ENCODE measurements at regions not wholly inside any gene's neighbourhood (a gene's known extent, or its start where the extent isn't known, plus 50 kb on each side); places are given as distances from the start of the nearest gene placed in this dataset.

GRCh38 chr5:101969742-101970141, 326.3 kb downstream of the SLCO4C1 start:
- H3K4me3 ChIP-seq (ENCODE audit: insufficient read depth, low read length, poor library complexity, severe bottlenecking) = no peak overlapping the region
- H3F3A ChIP-seq (ENCODE audit: insufficient read depth) = no peaks in the 10 kb centered on the region
- no peak overlapping the region for H3K9ac ChIP-seq (ENCODE audit: low read length)
- H3K27me3 ChIP-seq (ENCODE audit: low read length) = no peaks in the 10 kb centered on the region
- H3K27ac ChIP-seq (ENCODE audit: low read depth, low read length) = no peak overlapping the region
- H3K9me2 ChIP-seq (replicated peaks; ENCODE audit: insufficient read depth, low read length) = no peaks in the 10 kb centered on the region
- TF ChIP-seq, protein P1, sequence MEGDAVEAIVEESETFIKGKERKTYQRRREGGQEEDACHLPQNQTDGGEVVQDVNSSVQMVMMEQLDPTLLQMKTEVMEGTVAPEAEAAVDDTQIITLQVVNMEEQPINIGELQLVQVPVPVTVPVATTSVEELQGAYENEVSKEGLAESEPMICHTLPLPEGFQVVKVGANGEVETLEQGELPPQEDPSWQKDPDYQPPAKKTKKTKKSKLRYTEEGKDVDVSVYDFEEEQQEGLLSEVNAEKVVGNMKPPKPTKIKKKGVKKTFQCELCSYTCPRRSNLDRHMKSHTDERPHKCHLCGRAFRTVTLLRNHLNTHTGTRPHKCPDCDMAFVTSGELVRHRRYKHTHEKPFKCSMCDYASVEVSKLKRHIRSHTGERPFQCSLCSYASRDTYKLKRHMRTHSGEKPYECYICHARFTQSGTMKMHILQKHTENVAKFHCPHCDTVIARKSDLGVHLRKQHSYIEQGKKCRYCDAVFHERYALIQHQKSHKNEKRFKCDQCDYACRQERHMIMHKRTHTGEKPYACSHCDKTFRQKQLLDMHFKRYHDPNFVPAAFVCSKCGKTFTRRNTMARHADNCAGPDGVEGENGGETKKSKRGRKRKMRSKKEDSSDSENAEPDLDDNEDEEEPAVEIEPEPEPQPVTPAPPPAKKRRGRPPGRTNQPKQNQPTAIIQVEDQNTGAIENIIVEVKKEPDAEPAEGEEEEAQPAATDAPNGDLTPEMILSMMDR (IDR thresholded peaks at IDR 0.05; ENCODE audit: insufficient read depth, low read length, poor library complexity, severe bottlenecking) = no peak
- no peak for TF ChIP-seq EZH2phosphoT487 (conservative IDR thresholded peaks at IDR 0.05; ENCODE audit: low read length)
- H2AFZ ChIP-seq (ENCODE audit: low read depth, low read length, severe bottlenecking) = no peak overlapping the region
- no peaks in the 10 kb centered on the region for H4K20me1 ChIP-seq (ENCODE audit: low read depth, low read length)
- no peak overlapping the region for H3K4me2 ChIP-seq (ENCODE audit: low read depth, low read length, poor library complexity, severe bottlenecking)
- H3K36me3 ChIP-seq (ENCODE audit: low read length) = no peaks in the 10 kb centered on the region
- no peaks in the 10 kb centered on the region for H3K9me3 ChIP-seq (ENCODE audit: insufficient read depth, low read length)
- no peaks in the 10 kb centered on the region for H3K79me2 ChIP-seq (ENCODE audit: insufficient read depth, low read length)

- Histone ChIP-seq H2AFZ (ENCODE audit: low read depth, low read length, severe bottlenecking) (no peak overlapping the region), H3K36me3 (ENCODE audit: low read length) (no peaks in the 10 kb centered on the region), H3K27me3 (ENCODE audit: low read length) (no peaks in the 10 kb centered on the region), H3K9me2 (replicated peaks; ENCODE audit: insufficient read depth, low read length) (no peaks in the 10 kb centered on the region), H3K4me2 (ENCODE audit: low read depth, low read length, poor library complexity, severe bottlenecking) (no peak overlapping the region), H3K79me2 (ENCODE audit: insufficient read depth, low read length) (no peaks in the 10 kb centered on the region), H3K9me3 (ENCODE audit: insufficient read depth, low read length) (no peaks in the 10 kb centered on the region), H4K20me1 (ENCODE audit: low read depth, low read length) (no peaks in the 10 kb centered on the region), H3K9ac (ENCODE audit: low read length) (no peak overlapping the region), H3K4me3 (ENCODE audit: insufficient read depth, low read length, poor library complexity, severe bottlenecking) (no peak overlapping the region), H3F3A (ENCODE audit: insufficient read depth) (no peaks in the 10 kb centered on the region), H3K27ac (ENCODE audit: low read depth, low read length) (no peak overlapping the region)
- no peak for TF ChIP-seq EZH2phosphoT487 (conservative IDR thresholded peaks at IDR 0.05; ENCODE audit: low read length)
- TF ChIP-seq, protein P1 (IDR thresholded peaks at IDR 0.05; ENCODE audit: insufficient read depth, low read length, poor library complexity, severe bottlenecking) = no peak
Observed at GRCh38 chr5:101966476-101966875, 329.6 kb downstream of the SLCO4C1 start.

DNA sequence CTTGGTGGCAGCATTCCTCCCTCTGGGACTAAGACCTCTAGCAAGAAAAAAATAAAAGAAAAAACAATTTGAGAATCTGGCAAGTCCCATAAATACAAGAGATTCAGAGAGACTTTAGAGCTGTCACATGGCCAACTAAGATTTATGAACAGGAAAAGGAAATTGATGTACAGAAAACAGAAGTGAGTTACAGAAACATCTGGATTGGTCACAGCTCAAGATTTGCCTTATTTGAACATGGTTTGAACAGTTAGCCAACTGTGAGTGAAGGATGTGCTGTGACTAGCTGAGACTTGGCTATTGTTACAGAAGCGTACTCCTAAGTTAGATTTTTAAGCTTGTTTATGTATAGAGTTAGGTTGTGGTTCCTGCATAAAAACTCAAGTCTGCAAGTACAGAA, 340.2 kb downstream of the SLCO4C1 start:
- Histone ChIP-seq H3K4me2 (ENCODE audit: low read depth, low read length, poor library complexity, severe bottlenecking) (no peak overlapping the region), H2AFZ (ENCODE audit: low read depth, low read length, severe bottlenecking) (no peak overlapping the region), H3K9ac (ENCODE audit: low read length) (no peak overlapping the region), H3F3A (ENCODE audit: insufficient read depth) (no peaks in the 10 kb centered on the region), H3K4me3 (ENCODE audit: insufficient read depth, low read length, poor library complexity, severe bottlenecking) (no peak overlapping the region), H3K79me2 (ENCODE audit: insufficient read depth, low read length) (no peaks in the 10 kb centered on the region), H3K36me3 (ENCODE audit: low read length) (no peaks in the 10 kb centered on the region), H3K27ac (ENCODE audit: low read depth, low read length) (no peak overlapping the region), H3K27me3 (ENCODE audit: low read length) (no peaks in the 10 kb centered on the region), H3K9me2 (replicated peaks; ENCODE audit: insufficient read depth, low read length) (no peaks in the 10 kb centered on the region), H4K20me1 (ENCODE audit: low read depth, low read length) (no peaks in the 10 kb centered on the region), H3K9me3 (ENCODE audit: insufficient read depth, low read length) (no peaks in the 10 kb centered on the region)
- TF ChIP-seq EZH2phosphoT487 (conservative IDR thresholded peaks at IDR 0.05; ENCODE audit: low read length) = no peak
- TF ChIP-seq, protein P1 (IDR thresholded peaks at IDR 0.05; ENCODE audit: insufficient read depth, low read length, poor library complexity, severe bottlenecking) = no peak

All from SU-DHL-6 (cell line).